Lung (tissue), 11 donors: ENCODE measurements at regions not wholly inside any gene's neighbourhood (a gene's known extent, or its start where the extent isn't known, plus 50 kb on each side); places are given as distances from the start of the nearest gene placed in this dataset.

Experiments
- ATAC-seq: fragments of 200-7000 bp; cut with Tn5 transposase; one replicate; pipeline ENCODE4 v1.9.1; 2020; ENCODE audit warnings: moderate number of reproducible peaks; ENCODE audit not compliant: insufficient read depth, low FRiP score
- DNase-seq, 3 donors: peaks; one replicate each; pipeline ENCODE4 v3.0.0-alpha.2; 2013 to 2017
- H3K27ac ChIP-seq, 2 donors: one replicate each; pipeline ENCODE4 v1.5.1; 2013; ENCODE audit warnings: mild to moderate bottlenecking in 2 of 2, moderate library complexity in 2 of 2, control low read depth in 1 of 2, inconsistent platforms in 1 of 2, low read depth in 1 of 2, low read length in 1 of 2
- H3K27me3 ChIP-seq, 3 donors: one replicate each; pipeline ENCODE4 v1.5.1; 2013; ENCODE audit warnings: low read length in 2 of 3; ENCODE audit not compliant: control insufficient read depth in 3 of 3, insufficient read depth in 3 of 3
- H3K36me3 ChIP-seq, 4 donors: one replicate each; pipeline ENCODE4 v1.5.1; 2013; ENCODE audit warnings: low read length in 4 of 4, mild to moderate bottlenecking in 1 of 4, moderate library complexity in 1 of 4; ENCODE audit not compliant: control insufficient read depth in 4 of 4, insufficient read depth in 4 of 4
- H3K4me1 ChIP-seq, 5 donors: one replicate each; pipeline ENCODE4 v1.5.1; 2013; ENCODE audit warnings: low read length in 5 of 5, mild to moderate bottlenecking in 2 of 5, moderate library complexity in 1 of 5; ENCODE audit not compliant: control insufficient read depth in 5 of 5, insufficient read depth in 5 of 5
- H3K4me3 ChIP-seq: one replicate; pipeline ENCODE4 v1.5.1; 2013; ENCODE audit warnings: mild to moderate bottlenecking, control low read depth, moderate library complexity
- H3K9ac ChIP-seq, 2 donors: one replicate each; pipeline ENCODE4 v1.5.1; 2013; ENCODE audit warnings: low read length in 2 of 2, control low read depth in 1 of 2; ENCODE audit not compliant: insufficient read depth in 1 of 2
- H3K9me3 ChIP-seq, 4 donors: one replicate each; pipeline ENCODE4 v1.5.1; 2013; ENCODE audit warnings: low read length in 3 of 4, mild to moderate bottlenecking in 1 of 4, moderate library complexity in 1 of 4; ENCODE audit not compliant: control insufficient read depth in 4 of 4, insufficient read depth in 3 of 4
- WGBS, 2 donors: extraction: QIAGEN DNeasy Blood & Tissue Kit; methylation state at CpG; one replicate each; pipeline ENCODE4 v1.1.7; 2013; 5-methylcytosine and 5-hydroxymethylcytosine counted together
- TF ChIP-seq, protein P1 (sequence below): IDR thresholded peaks from 2 replicates; pipeline ENCODE4 v1.5.1; 2012; ENCODE audit warnings: mild to moderate bottlenecking; ENCODE audit errors: control extremely low read depth, extremely low read depth
- donor health status: control.
- donor health status: control.
- donor health status: Bipolar disorder and iron deficiency.
- donor health status: healthy.
- donor health status: DM: yes; HTN: yes; CAD: no.

- ATAC-seq (no peak), DNase-seq (peak in 2 of 3 donors; percentile 24 to 31)
- TF ChIP-seq, protein P1, sequence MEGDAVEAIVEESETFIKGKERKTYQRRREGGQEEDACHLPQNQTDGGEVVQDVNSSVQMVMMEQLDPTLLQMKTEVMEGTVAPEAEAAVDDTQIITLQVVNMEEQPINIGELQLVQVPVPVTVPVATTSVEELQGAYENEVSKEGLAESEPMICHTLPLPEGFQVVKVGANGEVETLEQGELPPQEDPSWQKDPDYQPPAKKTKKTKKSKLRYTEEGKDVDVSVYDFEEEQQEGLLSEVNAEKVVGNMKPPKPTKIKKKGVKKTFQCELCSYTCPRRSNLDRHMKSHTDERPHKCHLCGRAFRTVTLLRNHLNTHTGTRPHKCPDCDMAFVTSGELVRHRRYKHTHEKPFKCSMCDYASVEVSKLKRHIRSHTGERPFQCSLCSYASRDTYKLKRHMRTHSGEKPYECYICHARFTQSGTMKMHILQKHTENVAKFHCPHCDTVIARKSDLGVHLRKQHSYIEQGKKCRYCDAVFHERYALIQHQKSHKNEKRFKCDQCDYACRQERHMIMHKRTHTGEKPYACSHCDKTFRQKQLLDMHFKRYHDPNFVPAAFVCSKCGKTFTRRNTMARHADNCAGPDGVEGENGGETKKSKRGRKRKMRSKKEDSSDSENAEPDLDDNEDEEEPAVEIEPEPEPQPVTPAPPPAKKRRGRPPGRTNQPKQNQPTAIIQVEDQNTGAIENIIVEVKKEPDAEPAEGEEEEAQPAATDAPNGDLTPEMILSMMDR = peak; percentile 36
- H3K4me3 ChIP-seq = no peak overlapping the region
- 39 to 59% methylated on average over 2 of the region's 2 CpGs for WGBS, 2 donors
- H3K27me3 ChIP-seq = peaks cover 0 to 25% (median 17%) of the 10 kb centered on the region in 3 donors
- H3K9me3 ChIP-seq = no peaks in the 10 kb centered on the region
- no peak overlapping the region for H3K9ac ChIP-seq
- no peaks in the 10 kb centered on the region for H3K36me3 ChIP-seq
- no peak overlapping the region for H3K27ac ChIP-seq
- H3K4me1 ChIP-seq = peaks cover 0 to 10% (median 3%) of the 10 kb centered on the region in 5 donors
Observed at GRCh38 chr4:16443504-16444088, 217.3 kb upstream of the TAPT1 start.

DNA sequence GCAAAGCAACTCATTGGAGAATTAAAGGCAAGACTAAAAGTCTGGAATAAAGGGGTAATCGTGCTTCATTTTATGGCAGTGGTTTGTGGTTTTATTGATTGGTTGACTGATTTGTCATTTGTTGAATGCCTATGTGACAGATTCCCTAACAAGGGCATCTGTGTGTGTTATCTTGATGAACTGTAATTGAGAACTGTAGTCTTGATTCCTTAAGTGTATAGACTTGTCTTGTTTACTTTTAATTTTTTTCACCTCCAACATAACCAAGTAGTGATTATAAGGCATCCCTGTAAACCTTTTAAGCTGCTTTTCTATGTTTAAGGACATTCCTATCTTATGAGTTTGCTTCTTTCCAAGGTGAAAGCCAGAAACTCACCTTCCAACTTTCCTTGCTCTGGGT lies 216.0 kb upstream of the TAPT1 start:
- Histone ChIP-seq H3K4me3 (no peak overlapping the region), H3K27me3 (peaks cover 0 to 23% (median 18%) of the 10 kb centered on the region in 3 donors), H3K36me3 (no peaks in the 10 kb centered on the region), H3K4me1 (peaks cover 0 to 10% (median 3%) of the 10 kb centered on the region in 5 donors), H3K9ac (no peak overlapping the region), H3K9me3 (peaks cover 0 to 3% (median 2%) of the 10 kb centered on the region in 4 donors), H3K27ac (no peak overlapping the region)
- WGBS, 2 donors = 63 to 68% methylated on average over 1 of the region's 1 CpG
- TF ChIP-seq, protein P1 = no peak
- ATAC-seq = no peak
- no peak for DNase-seq

GRCh38 chr4:16439768-16440167 lies 213.5 kb upstream of the TAPT1 start:
- 60 to 78% methylated on average over 1 of the region's 1 CpG for WGBS, 2 donors
- no peak overlapping the region for H3K4me3 ChIP-seq

More at GRCh38 chr4:16439768-16440167, 213.5 kb upstream of the TAPT1 start:
- peaks cover 0 to 4% (median 3%) of the 10 kb centered on the region in 4 donors for H3K9me3 ChIP-seq
- DNase-seq = peak; percentile 44 to 93 (median 81)
- H3K9ac ChIP-seq = no peak overlapping the region
- TF ChIP-seq, protein P1 = no peak
- H3K27me3 ChIP-seq = peaks cover 0 to 31% (median 25%) of the 10 kb centered on the region in 3 donors
- H3K27ac ChIP-seq = no peak overlapping the region
- H3K4me1 ChIP-seq = peaks cover 0 to 10% (median 3%) of the 10 kb centered on the region in 5 donors
- H3K36me3 ChIP-seq = no peaks in the 10 kb centered on the region
- ATAC-seq = no peak
